ENCODE measurements at regions not wholly inside any gene's neighbourhood (a gene's known extent, or its start where the extent isn't known, plus 50 kb on each side); places are given as distances from the start of the nearest gene placed in this dataset.
A peak's percentile ranks its signal among the peaks of the same experiment; 100 is the strongest.

DNA sequence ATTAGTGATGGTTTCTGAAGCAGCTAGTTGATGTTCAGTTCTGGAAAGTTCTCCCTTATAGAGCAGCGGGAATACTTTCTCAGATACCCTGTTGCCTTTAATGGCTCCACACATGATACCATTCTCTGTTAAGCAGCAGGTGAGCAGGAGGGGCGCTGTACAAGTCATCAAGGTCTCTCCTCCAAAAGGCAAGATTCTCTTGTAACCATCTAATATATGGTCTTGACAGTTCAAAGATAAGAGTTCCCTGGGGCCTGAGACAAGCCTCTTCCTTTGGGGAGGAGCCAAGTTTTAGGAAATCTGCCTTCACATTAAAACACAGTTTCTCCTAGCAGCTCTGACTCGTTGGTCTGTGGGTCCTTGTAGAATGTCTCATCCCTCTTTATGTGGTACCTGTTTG, 258.2 kb downstream of the QKI start:
- H3K9me3 ChIP-seq (ENCODE audit: control insufficient read depth, low read length): no peaks in the 10 kb centered on the region
- no peak overlapping the region for H3K14ac ChIP-seq (ENCODE audit: low read length in 2 of 2)
- H2BK5ac ChIP-seq (ENCODE audit: low read depth, low read length, poor library complexity, severe bottlenecking): no peak overlapping the region
- no peak overlapping the region for H3K4ac ChIP-seq (ENCODE audit: low read depth in 1 of 2, low read length in 2 of 2)
- no peak overlapping the region for H3K9ac ChIP-seq (ENCODE audit: low read length)
- no peak for DNase-seq
- no peak overlapping the region for H2AK5ac ChIP-seq (ENCODE audit: low read length, severe bottlenecking)
- H4K91ac ChIP-seq (ENCODE audit: low read length): no peak overlapping the region
- no peak overlapping the region for H3K4me2 ChIP-seq (ENCODE audit: low read length, poor library complexity, severe bottlenecking)
- no peak overlapping the region for H4K8ac ChIP-seq (ENCODE audit: low read length)
- no peak overlapping the region for H3K27ac ChIP-seq (ENCODE audit: low read length, poor library complexity, severe bottlenecking)
- no peaks in the 10 kb centered on the region for H3K27me3 ChIP-seq (ENCODE audit: control insufficient read depth in 1 of 2, insufficient read depth in 1 of 2, low read length in 2 of 2)
- H3K4me1 ChIP-seq (ENCODE audit: control insufficient read depth, insufficient read depth, low read depth, low read length): no peaks in the 10 kb centered on the region
- no peak overlapping the region for H2AFZ ChIP-seq (ENCODE audit: low read depth, low read length)
- no peak overlapping the region for H3K18ac ChIP-seq (ENCODE audit: low read depth in 1 of 2, low read length in 2 of 2)
- H3K36me3 ChIP-seq (ENCODE audit: control insufficient read depth in 1 of 2, insufficient read depth in 2 of 2, low read depth in 1 of 2, low read length in 2 of 2): no peaks in the 10 kb centered on the region
- H2BK12ac ChIP-seq (ENCODE audit: low read length in 2 of 2): no peak overlapping the region
- no peaks in the 10 kb centered on the region for H3K79me1 ChIP-seq (replicated peaks; ENCODE audit: low read length, poor library complexity, severe bottlenecking)
- WGBS: 55% methylated on average over 3 of the region's 3 CpGs
- no peak overlapping the region for H2BK120ac ChIP-seq (ENCODE audit: low read depth, low read length)
- no peak overlapping the region for H2BK15ac ChIP-seq (ENCODE audit: low read depth, poor library complexity, severe bottlenecking)
- no peak overlapping the region for H3K4me3 ChIP-seq (ENCODE audit: insufficient read depth in 1 of 2, low read depth in 1 of 2, low read length in 2 of 2)
- H3K23ac ChIP-seq (ENCODE audit: low read length in 2 of 2): no peak overlapping the region

DNA sequence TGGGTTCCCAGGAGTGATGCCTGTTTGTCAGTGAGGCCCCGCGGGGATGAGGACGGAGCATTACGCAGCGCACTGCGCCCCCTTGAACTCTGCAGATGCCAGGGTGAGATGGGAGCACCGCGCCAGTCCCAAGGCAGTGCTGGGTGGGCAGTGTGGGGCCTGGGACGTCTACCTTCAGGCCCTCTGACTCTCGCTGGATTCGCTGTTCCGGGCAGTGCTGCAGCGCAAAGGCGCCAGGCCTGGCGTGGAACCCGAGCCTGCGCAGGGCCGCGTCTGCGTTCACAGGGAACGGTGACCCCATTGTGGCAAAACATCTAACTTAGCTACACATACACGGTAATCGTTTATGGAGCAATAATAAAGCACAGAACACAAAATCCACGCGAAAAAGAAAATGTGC, 257.3 kb downstream of the QKI start:
- peak overlapping the region; percentile 21 for H4K91ac ChIP-seq (ENCODE audit: low read length)
- H3K79me1 ChIP-seq (replicated peaks; ENCODE audit: low read length, poor library complexity, severe bottlenecking): no peaks in the 10 kb centered on the region
- no peak overlapping the region for H3K27ac ChIP-seq (ENCODE audit: low read length, poor library complexity, severe bottlenecking)
- H2BK12ac ChIP-seq (ENCODE audit: low read length in 2 of 2): no peak overlapping the region
- 94% methylated on average over 25 of the region's 25 CpGs for WGBS
- H3K9ac ChIP-seq (ENCODE audit: low read length): no peak overlapping the region
- no peak overlapping the region for H3K18ac ChIP-seq (ENCODE audit: low read depth in 1 of 2, low read length in 2 of 2)
- H4K8ac ChIP-seq (ENCODE audit: low read length): no peak overlapping the region
- H3K36me3 ChIP-seq (ENCODE audit: control insufficient read depth in 1 of 2, insufficient read depth in 2 of 2, low read depth in 1 of 2, low read length in 2 of 2): no peaks in the 10 kb centered on the region
- no peak overlapping the region for H2AK5ac ChIP-seq (ENCODE audit: low read length, severe bottlenecking)
- no peak overlapping the region for H2AFZ ChIP-seq (ENCODE audit: low read depth, low read length)
- no peaks in the 10 kb centered on the region for H3K9me3 ChIP-seq (ENCODE audit: control insufficient read depth, low read length)
- H3K4me3 ChIP-seq (ENCODE audit: insufficient read depth in 1 of 2, low read depth in 1 of 2, low read length in 2 of 2): no peak overlapping the region
- no peak overlapping the region for H2BK5ac ChIP-seq (ENCODE audit: low read depth, low read length, poor library complexity, severe bottlenecking)
- no peak overlapping the region for H2BK15ac ChIP-seq (ENCODE audit: low read depth, poor library complexity, severe bottlenecking)
- H2BK120ac ChIP-seq (ENCODE audit: low read depth, low read length): no peak overlapping the region
- H3K4me2 ChIP-seq (ENCODE audit: low read length, poor library complexity, severe bottlenecking): no peak overlapping the region
- H3K27me3 ChIP-seq (ENCODE audit: control insufficient read depth in 1 of 2, insufficient read depth in 1 of 2, low read length in 2 of 2): no peaks in the 10 kb centered on the region
- no peak overlapping the region for H3K23ac ChIP-seq (ENCODE audit: low read length in 2 of 2)
- H3K4me1 ChIP-seq (ENCODE audit: control insufficient read depth, insufficient read depth, low read depth, low read length): no peaks in the 10 kb centered on the region
- H3K4ac ChIP-seq (ENCODE audit: low read depth in 1 of 2, low read length in 2 of 2): no peak overlapping the region
- DNase-seq: no peak
- H3K14ac ChIP-seq (ENCODE audit: low read length in 2 of 2): no peak overlapping the region

DNA sequence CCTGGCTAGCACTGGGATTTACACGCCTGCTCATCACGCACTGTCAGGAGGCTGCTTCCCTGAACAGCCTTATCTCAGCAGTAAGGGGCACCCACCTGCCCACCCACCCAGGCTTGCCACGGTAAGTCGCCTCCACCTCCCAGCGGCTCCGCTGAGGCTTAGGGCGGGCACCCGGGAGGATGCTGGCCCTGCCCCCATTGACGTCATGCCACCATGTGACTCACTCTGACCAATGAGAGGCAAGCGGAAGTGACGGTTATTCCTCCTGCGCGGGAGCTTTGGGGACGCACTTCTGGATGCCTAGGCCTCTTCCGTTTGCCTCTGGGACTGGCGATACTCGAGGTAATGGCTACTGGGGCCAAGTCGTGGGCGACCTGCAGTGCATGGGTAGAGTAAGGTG, 256.8 kb downstream of the QKI start:
- H2BK5ac ChIP-seq (ENCODE audit: low read depth, low read length, poor library complexity, severe bottlenecking): no peak overlapping the region
- H3K4me1 ChIP-seq (ENCODE audit: control insufficient read depth, insufficient read depth, low read depth, low read length): no peaks in the 10 kb centered on the region
- no peak overlapping the region for H3K23ac ChIP-seq (ENCODE audit: low read length in 2 of 2)
- 96% methylated on average over 19 of the region's 19 CpGs for WGBS
- H2AFZ ChIP-seq (ENCODE audit: low read depth, low read length): no peak overlapping the region
- H3K27me3 ChIP-seq (ENCODE audit: control insufficient read depth in 1 of 2, insufficient read depth in 1 of 2, low read length in 2 of 2): no peaks in the 10 kb centered on the region
- H3K27ac ChIP-seq (ENCODE audit: low read length, poor library complexity, severe bottlenecking): no peak overlapping the region
- H4K91ac ChIP-seq (ENCODE audit: low read length): peak overlapping the region; percentile 11
- no peaks in the 10 kb centered on the region for H3K36me3 ChIP-seq (ENCODE audit: control insufficient read depth in 1 of 2, insufficient read depth in 2 of 2, low read depth in 1 of 2, low read length in 2 of 2)
- no peak overlapping the region for H2BK12ac ChIP-seq (ENCODE audit: low read length in 2 of 2)
- no peak overlapping the region for H2BK120ac ChIP-seq (ENCODE audit: low read depth, low read length)
- no peak for DNase-seq
- H3K4me2 ChIP-seq (ENCODE audit: low read length, poor library complexity, severe bottlenecking): no peak overlapping the region
- H3K79me1 ChIP-seq (replicated peaks; ENCODE audit: low read length, poor library complexity, severe bottlenecking): no peaks in the 10 kb centered on the region
- no peak overlapping the region for H3K4ac ChIP-seq (ENCODE audit: low read depth in 1 of 2, low read length in 2 of 2)
- no peak overlapping the region for H2BK15ac ChIP-seq (ENCODE audit: low read depth, poor library complexity, severe bottlenecking)
- H3K9me3 ChIP-seq (ENCODE audit: control insufficient read depth, low read length): no peaks in the 10 kb centered on the region
- no peak overlapping the region for H3K14ac ChIP-seq (ENCODE audit: low read length in 2 of 2)
- H2AK5ac ChIP-seq (ENCODE audit: low read length, severe bottlenecking): no peak overlapping the region
- H3K18ac ChIP-seq (ENCODE audit: low read depth in 1 of 2, low read length in 2 of 2): no peak overlapping the region
- no peak overlapping the region for H3K9ac ChIP-seq (ENCODE audit: low read length)
- H4K8ac ChIP-seq (ENCODE audit: low read length): no peak overlapping the region
- H3K4me3 ChIP-seq (ENCODE audit: insufficient read depth in 1 of 2, low read depth in 1 of 2, low read length in 2 of 2): no peak overlapping the region

- H3K9ac ChIP-seq (ENCODE audit: low read length): no peak overlapping the region
- H2BK12ac ChIP-seq (ENCODE audit: low read length in 2 of 2): no peak overlapping the region
- no peak overlapping the region for H4K91ac ChIP-seq (ENCODE audit: low read length)
- H2AK5ac ChIP-seq (ENCODE audit: low read length, severe bottlenecking): no peak overlapping the region
- H3K4me3 ChIP-seq (ENCODE audit: insufficient read depth in 1 of 2, low read depth in 1 of 2, low read length in 2 of 2): no peak overlapping the region
- H3K14ac ChIP-seq (ENCODE audit: low read length in 2 of 2): no peak overlapping the region
- no peak overlapping the region for H3K27ac ChIP-seq (ENCODE audit: low read length, poor library complexity, severe bottlenecking)
- no peak overlapping the region for H2BK15ac ChIP-seq (ENCODE audit: low read depth, poor library complexity, severe bottlenecking)
- no peaks in the 10 kb centered on the region for H3K79me1 ChIP-seq (replicated peaks; ENCODE audit: low read length, poor library complexity, severe bottlenecking)
- no peaks in the 10 kb centered on the region for H3K9me3 ChIP-seq (ENCODE audit: control insufficient read depth, low read length)
- H3K4me2 ChIP-seq (ENCODE audit: low read length, poor library complexity, severe bottlenecking): no peak overlapping the region
- no peak overlapping the region for H3K18ac ChIP-seq (ENCODE audit: low read depth in 1 of 2, low read length in 2 of 2)
- no peaks in the 10 kb centered on the region for H3K4me1 ChIP-seq (ENCODE audit: control insufficient read depth, insufficient read depth, low read depth, low read length)
- no peak overlapping the region for H3K23ac ChIP-seq (ENCODE audit: low read length in 2 of 2)
- no peak overlapping the region for H3K4ac ChIP-seq (ENCODE audit: low read depth in 1 of 2, low read length in 2 of 2)
- no peak overlapping the region for H2AFZ ChIP-seq (ENCODE audit: low read depth, low read length)
- H3K36me3 ChIP-seq (ENCODE audit: control insufficient read depth in 1 of 2, insufficient read depth in 2 of 2, low read depth in 1 of 2, low read length in 2 of 2): no peaks in the 10 kb centered on the region
- no peak overlapping the region for H4K8ac ChIP-seq (ENCODE audit: low read length)
- no peak overlapping the region for H2BK120ac ChIP-seq (ENCODE audit: low read depth, low read length)
- no peaks in the 10 kb centered on the region for H3K27me3 ChIP-seq (ENCODE audit: control insufficient read depth in 1 of 2, insufficient read depth in 1 of 2, low read length in 2 of 2)
- DNase-seq: no peak
- WGBS: 77% methylated on average over 1 of the region's 1 CpG
- no peak overlapping the region for H2BK5ac ChIP-seq (ENCODE audit: low read depth, low read length, poor library complexity, severe bottlenecking)
These were observed 255.8 kb downstream of the QKI start for GRCh38 chr6:163670336-163670735.
